ENCODE measurements at regions not wholly inside any gene's neighbourhood (a gene's known extent, or its start where the extent isn't known, plus 50 kb on each side); places are given as distances from the start of the nearest gene placed in this dataset.
"Not testable (repeated sequence)": the region's sequence is repeated elsewhere in the genome, so short reads cannot be mapped to it uniquely, and the experiment has no call there.

GRCh38 chr21:5013455-5014304 is 5507.7 kb upstream of the TPTE start:
- H3K36me3 Mint-ChIP-seq (ENCODE audit: low read depth); H3K4me1 Mint-ChIP-seq; H3K27ac Mint-ChIP-seq; H3K4me3 Mint-ChIP-seq; H3K27me3 Mint-ChIP-seq (ENCODE audit: low read depth, poor library complexity); H3K9me3 Mint-ChIP-seq; DNase-seq: not testable (repeated sequence)

- not testable (repeated sequence) for H3K27ac Mint-ChIP-seq
These were observed 5506.2 kb upstream of the TPTE start for GRCh38 chr21:5015187-5015586.

GRCh38 chr21:5019120-5019519 is 5502.3 kb upstream of the TPTE start:
- H3K36me3 Mint-ChIP-seq (ENCODE audit: low read depth); H3K27me3 Mint-ChIP-seq (ENCODE audit: low read depth, poor library complexity); H3K27ac Mint-ChIP-seq; DNase-seq; H3K4me3 Mint-ChIP-seq; H3K4me1 Mint-ChIP-seq; H3K9me3 Mint-ChIP-seq: not testable (repeated sequence)

More at GRCh38 chr21:5015187-5015586, 5506.2 kb upstream of the TPTE start:
- not testable (repeated sequence) for H3K27me3 Mint-ChIP-seq (ENCODE audit: low read depth, poor library complexity); H3K4me1 Mint-ChIP-seq; H3K9me3 Mint-ChIP-seq; H3K4me3 Mint-ChIP-seq; H3K36me3 Mint-ChIP-seq (ENCODE audit: low read depth); DNase-seq

- H3K27ac Mint-ChIP-seq; H3K27me3 Mint-ChIP-seq (ENCODE audit: low read depth, poor library complexity); H3K4me1 Mint-ChIP-seq; DNase-seq; H3K9me3 Mint-ChIP-seq; H3K36me3 Mint-ChIP-seq (ENCODE audit: low read depth); H3K4me3 Mint-ChIP-seq: not testable (repeated sequence)
These were observed 5499.6 kb upstream of the TPTE start for GRCh38 chr21:5021815-5022214.

- H3K27me3 Mint-ChIP-seq (ENCODE audit: low read depth, poor library complexity); H3K9me3 Mint-ChIP-seq; H3K4me1 Mint-ChIP-seq; H3K4me3 Mint-ChIP-seq; H3K36me3 Mint-ChIP-seq (ENCODE audit: low read depth); H3K27ac Mint-ChIP-seq; DNase-seq: not testable (repeated sequence)
These were observed 5499.1 kb upstream of the TPTE start for GRCh38 chr21:5022254-5022653.

- not testable (repeated sequence) for H3K27ac Mint-ChIP-seq; H3K36me3 Mint-ChIP-seq (ENCODE audit: low read depth); DNase-seq; H3K4me3 Mint-ChIP-seq; H3K4me1 Mint-ChIP-seq; H3K27me3 Mint-ChIP-seq (ENCODE audit: low read depth, poor library complexity); H3K9me3 Mint-ChIP-seq
These were observed 5498.6 kb upstream of the TPTE start for GRCh38 chr21:5022748-5023147.

GRCh38 chr21:5035147-5035546 is 5486.2 kb upstream of the TPTE start:
- not testable (repeated sequence) for H3K36me3 Mint-ChIP-seq (ENCODE audit: low read depth); H3K9me3 Mint-ChIP-seq; H3K4me3 Mint-ChIP-seq; H3K27me3 Mint-ChIP-seq (ENCODE audit: low read depth, poor library complexity); H3K27ac Mint-ChIP-seq; DNase-seq; H3K4me1 Mint-ChIP-seq

GRCh38 chr21:5035587-5035986 is 5485.8 kb upstream of the TPTE start:
- not testable (repeated sequence) for H3K27me3 Mint-ChIP-seq (ENCODE audit: low read depth, poor library complexity); H3K36me3 Mint-ChIP-seq (ENCODE audit: low read depth); H3K27ac Mint-ChIP-seq; H3K9me3 Mint-ChIP-seq; H3K4me1 Mint-ChIP-seq; DNase-seq; H3K4me3 Mint-ChIP-seq

GRCh38 chr21:5037606-5038331 is 5483.6 kb upstream of the TPTE start:
- not testable (repeated sequence) for H3K4me3 Mint-ChIP-seq; H3K27me3 Mint-ChIP-seq (ENCODE audit: low read depth, poor library complexity); DNase-seq; H3K36me3 Mint-ChIP-seq (ENCODE audit: low read depth); H3K9me3 Mint-ChIP-seq; H3K4me1 Mint-ChIP-seq; H3K27ac Mint-ChIP-seq

GRCh38 chr21:5039926-5040325 is 5481.5 kb upstream of the TPTE start:
- H3K9me3 Mint-ChIP-seq; H3K4me3 Mint-ChIP-seq; H3K4me1 Mint-ChIP-seq; H3K27me3 Mint-ChIP-seq (ENCODE audit: low read depth, poor library complexity); DNase-seq; H3K36me3 Mint-ChIP-seq (ENCODE audit: low read depth); H3K27ac Mint-ChIP-seq: not testable (repeated sequence)

GRCh38 chr21:5042583-5042982 is 5478.8 kb upstream of the TPTE start:
- DNase-seq; H3K4me3 Mint-ChIP-seq; H3K36me3 Mint-ChIP-seq (ENCODE audit: low read depth); H3K9me3 Mint-ChIP-seq; H3K4me1 Mint-ChIP-seq; H3K27ac Mint-ChIP-seq; H3K27me3 Mint-ChIP-seq (ENCODE audit: low read depth, poor library complexity): not testable (repeated sequence)

GRCh38 chr21:5044812-5045211 is 5476.6 kb upstream of the TPTE start:
- not testable (repeated sequence) for H3K9me3 Mint-ChIP-seq; DNase-seq; H3K27ac Mint-ChIP-seq; H3K4me3 Mint-ChIP-seq; H3K36me3 Mint-ChIP-seq (ENCODE audit: low read depth); H3K27me3 Mint-ChIP-seq (ENCODE audit: low read depth, poor library complexity); H3K4me1 Mint-ChIP-seq

- not testable (repeated sequence) for H3K36me3 Mint-ChIP-seq (ENCODE audit: low read depth); H3K4me1 Mint-ChIP-seq; H3K9me3 Mint-ChIP-seq; H3K27ac Mint-ChIP-seq; DNase-seq; H3K27me3 Mint-ChIP-seq (ENCODE audit: low read depth, poor library complexity); H3K4me3 Mint-ChIP-seq
These were observed 5469.9 kb upstream of the TPTE start for GRCh38 chr21:5051303-5052018.

GRCh38 chr21:5055027-5055754 is 5466.2 kb upstream of the TPTE start:
- not testable (repeated sequence) for H3K4me3 Mint-ChIP-seq; DNase-seq; H3K9me3 Mint-ChIP-seq; H3K4me1 Mint-ChIP-seq; H3K27ac Mint-ChIP-seq; H3K36me3 Mint-ChIP-seq (ENCODE audit: low read depth); H3K27me3 Mint-ChIP-seq (ENCODE audit: low read depth, poor library complexity)

Data from nephron progenitor cell (in vitro differentiated cells).